T-helper 17 cell (primary cell): ENCODE measurements at regions not wholly inside any gene's neighbourhood (a gene's known extent, or its start where the extent isn't known, plus 50 kb on each side); places are given as distances from the start of the nearest gene placed in this dataset.
"Not testable (repeated sequence)": the region's sequence is repeated elsewhere in the genome, so short reads cannot be mapped to it uniquely, and the experiment has no call there.

Experiments used
- ATAC-seq: fragments of 150-1000 bp; cut with Tn5 transposase; 2 replicates; pipeline ENCODE4 v1.10.0; 2021; ENCODE audit warnings: mild to moderate bottlenecking, moderate library complexity
- DNase-seq, 3 donors: peaks; one replicate each; pipeline versions ENCODE4 v3.0.0 to v3.0.0-alpha.2; 2020 to 2021
- H3K9me3 ChIP-seq: one replicate; pipeline ENCODE4 v1.7.0; 2013; ENCODE audit warnings: low read length, mild to moderate bottlenecking; ENCODE audit not compliant: control insufficient read depth, poor library complexity, severe bottlenecking
- H3K27ac Mint-ChIP-seq: one replicate; pipeline ENCODE4 v1.8.0; 2022; ENCODE audit warnings: mild to moderate bottlenecking, moderate library complexity, mixed read lengths
- H3K27me3 Mint-ChIP-seq: one replicate; pipeline ENCODE4 v1.8.0; 2022; ENCODE audit warnings: mixed read lengths
- H3K36me3 Mint-ChIP-seq: one replicate; pipeline ENCODE4 v1.8.0; 2022; ENCODE audit warnings: low read depth, mixed read lengths
- H3K4me1 Mint-ChIP-seq: one replicate; pipeline ENCODE4 v1.8.0; 2022; ENCODE audit warnings: mild to moderate bottlenecking, mixed read lengths
- H3K4me3 Mint-ChIP-seq: one replicate; pipeline ENCODE4 v1.8.0; 2022; ENCODE audit warnings: mild to moderate bottlenecking, moderate library complexity, mixed read lengths

DNA sequence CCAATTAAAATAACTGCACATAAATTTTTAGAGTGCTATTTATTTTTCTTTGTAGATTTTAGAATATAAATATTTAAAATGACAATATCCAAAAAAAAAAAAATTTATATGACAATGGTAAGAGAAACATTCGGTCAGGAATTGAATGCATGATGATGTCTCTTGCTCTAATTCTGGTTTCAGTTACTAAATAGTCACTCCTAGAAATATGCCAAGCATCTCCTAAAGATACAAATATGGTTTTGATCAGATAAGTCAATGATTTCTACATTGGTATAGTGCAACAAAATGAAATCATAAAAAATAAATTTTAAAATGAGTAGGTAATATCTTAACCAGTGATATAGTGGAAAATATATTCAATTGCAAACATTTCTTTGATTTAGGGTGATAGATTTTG lies 95.9 kb upstream of the ACKR3 start:
- no peak for ATAC-seq
- Mint-ChIP-seq H3K36me3 (peaks cover 2% of the 10 kb centered on the region), H3K4me1 (no peaks in the 10 kb centered on the region), H3K27me3 (peaks cover 21% of the 10 kb centered on the region), H3K27ac (no peak overlapping the region), H3K4me3 (no peak overlapping the region)
- H3K9me3 ChIP-seq, result peaks cover 3% of the 10 kb centered on the region
- no peak for DNase-seq

DNA sequence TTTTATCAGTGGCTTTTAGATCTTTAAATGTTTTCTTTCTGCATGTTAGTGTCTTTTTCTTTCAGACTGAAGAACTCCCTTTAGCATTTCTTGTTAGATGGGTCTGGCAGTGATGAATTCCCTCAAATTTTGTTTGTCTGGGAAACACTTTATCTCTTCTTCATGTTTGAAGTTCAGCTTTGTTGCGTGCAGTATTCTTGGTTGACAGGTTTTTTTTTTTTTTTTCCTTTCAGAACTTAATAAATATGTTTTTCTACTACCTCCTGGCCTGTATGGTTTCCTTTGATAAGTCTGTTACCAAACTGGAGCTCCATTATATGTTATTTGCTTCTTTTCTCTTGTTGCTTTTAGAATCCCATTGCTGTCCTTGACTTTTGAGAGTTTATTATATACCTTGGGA lies 89.8 kb upstream of the ACKR3 start:
- peaks cover 11% of the 10 kb centered on the region for H3K27me3 Mint-ChIP-seq
- DNase-seq, result no peak
- peaks cover 4% of the 10 kb centered on the region for H3K36me3 Mint-ChIP-seq
- peaks cover 9% of the 10 kb centered on the region for H3K9me3 ChIP-seq
- H3K27ac Mint-ChIP-seq, result no peak overlapping the region
- H3K4me1 Mint-ChIP-seq, result no peaks in the 10 kb centered on the region
- ATAC-seq, result no peak
- no peak overlapping the region for H3K4me3 Mint-ChIP-seq

DNA sequence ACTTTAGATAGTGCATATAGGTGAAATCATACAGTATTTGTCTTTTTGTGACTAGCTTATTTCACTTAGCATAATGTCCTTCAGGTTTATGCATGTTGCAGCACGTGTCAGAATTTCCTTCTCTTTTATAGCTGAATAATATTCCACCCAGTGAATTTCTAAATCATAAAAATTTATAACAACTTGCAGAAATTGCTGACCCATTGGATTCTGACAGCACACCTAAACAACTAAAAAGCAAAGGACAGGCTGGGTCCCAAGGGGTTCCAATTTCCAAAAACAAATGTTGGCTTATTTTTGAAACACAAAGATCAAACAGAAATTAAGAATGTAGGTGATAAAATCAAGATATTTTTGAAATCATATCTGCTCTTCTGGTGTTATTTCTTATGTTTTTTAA lies 86.5 kb upstream of the ACKR3 start:
- Mint-ChIP-seq H3K4me3 (no peak overlapping the region), H3K4me1 (no peaks in the 10 kb centered on the region), H3K27me3 (peaks cover 29% of the 10 kb centered on the region), H3K27ac (no peak overlapping the region), H3K36me3 (peaks cover 7% of the 10 kb centered on the region)
- H3K9me3 ChIP-seq, result peaks cover 9% of the 10 kb centered on the region
- DNase-seq (no peak), ATAC-seq (no peak)

DNA sequence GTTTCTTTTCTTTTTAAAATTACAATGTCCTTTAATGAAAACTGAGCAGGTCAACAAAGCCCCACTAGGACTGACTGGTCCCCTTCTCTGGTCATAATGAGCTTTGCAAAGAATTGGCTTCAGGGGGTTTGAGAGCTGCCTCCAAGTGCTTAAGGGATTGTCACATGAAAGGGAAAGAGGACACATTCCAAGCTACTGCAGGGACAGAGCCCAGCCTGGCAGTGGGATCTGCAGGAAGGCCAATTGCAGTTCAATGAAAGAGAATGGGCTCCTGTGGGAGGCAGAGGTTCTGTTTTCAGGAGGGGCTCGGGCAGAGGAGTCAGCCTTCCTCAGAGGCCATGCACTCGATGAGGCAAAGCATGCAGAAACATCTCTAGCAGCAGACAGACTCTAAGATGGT lies 84.1 kb upstream of the ACKR3 start:
- ATAC-seq, result no peak
- no peaks in the 10 kb centered on the region for H3K9me3 ChIP-seq
- H3K36me3 Mint-ChIP-seq, result peaks cover 7% of the 10 kb centered on the region
- no peak overlapping the region for H3K27ac Mint-ChIP-seq
- peaks cover 29% of the 10 kb centered on the region for H3K27me3 Mint-ChIP-seq
- H3K4me3 Mint-ChIP-seq, result no peak overlapping the region
- no peaks in the 10 kb centered on the region for H3K4me1 Mint-ChIP-seq
- DNase-seq, result no peak

DNA sequence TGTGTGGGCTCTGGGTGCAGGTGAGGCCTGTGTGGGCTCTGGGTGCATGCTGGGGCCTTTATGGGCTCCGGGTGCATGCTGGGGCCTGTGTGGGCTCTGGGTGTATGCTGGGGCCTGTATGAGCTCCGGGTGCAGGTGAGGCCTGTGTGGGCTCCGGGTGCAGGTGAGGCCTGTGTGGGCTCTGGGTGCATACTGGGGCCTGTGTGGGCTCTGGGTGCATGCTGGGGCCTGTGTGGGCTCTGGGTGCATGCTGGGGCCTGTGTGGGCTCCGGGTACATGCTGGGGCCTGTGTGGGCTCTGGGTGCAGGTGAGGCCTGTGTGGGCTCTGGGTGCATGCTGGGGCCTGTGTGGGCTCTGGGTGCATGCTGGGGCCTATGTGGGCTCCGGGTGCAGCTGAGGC lies 80.5 kb upstream of the ACKR3 start:
- H3K27ac Mint-ChIP-seq, ATAC-seq, H3K9me3 ChIP-seq, H3K36me3 Mint-ChIP-seq, H3K4me3 Mint-ChIP-seq, DNase-seq, H3K4me1 Mint-ChIP-seq: not testable (repeated sequence)
- H3K27me3 Mint-ChIP-seq, result peaks cover 29% of the 10 kb centered on the region

DNA sequence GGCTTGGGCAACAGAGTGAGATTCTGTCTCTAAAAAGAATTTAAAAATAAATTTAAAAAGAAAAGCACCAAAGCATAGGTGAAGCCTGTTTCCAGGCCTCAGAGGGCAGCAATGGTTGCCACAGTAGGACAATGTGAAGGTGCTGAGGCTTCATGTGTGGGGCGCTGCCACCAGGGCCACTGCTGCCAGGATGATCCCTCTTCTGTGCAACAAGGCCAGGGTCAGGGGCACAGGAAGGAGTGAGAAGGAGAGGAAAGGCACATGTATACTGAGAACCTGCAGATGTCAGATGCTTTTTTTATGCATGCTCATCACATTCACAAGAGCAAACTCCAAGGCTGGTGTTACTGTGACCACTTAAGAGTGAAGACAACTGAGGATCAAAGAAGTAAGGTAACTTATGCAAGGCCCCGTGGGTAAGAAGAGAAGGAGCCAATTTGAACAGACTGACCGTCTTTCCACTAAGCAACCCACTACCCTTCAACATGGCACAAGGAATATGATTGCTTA lies 79.7 kb upstream of the ACKR3 start:
- Mint-ChIP-seq H3K27ac (no peak overlapping the region), H3K4me3 (no peak overlapping the region), H3K4me1 (no peaks in the 10 kb centered on the region), H3K27me3 (peaks cover 24% of the 10 kb centered on the region), H3K36me3 (peaks cover 3% of the 10 kb centered on the region)
- ATAC-seq (no peak), DNase-seq (no peak)
- no peaks in the 10 kb centered on the region for H3K9me3 ChIP-seq

DNA sequence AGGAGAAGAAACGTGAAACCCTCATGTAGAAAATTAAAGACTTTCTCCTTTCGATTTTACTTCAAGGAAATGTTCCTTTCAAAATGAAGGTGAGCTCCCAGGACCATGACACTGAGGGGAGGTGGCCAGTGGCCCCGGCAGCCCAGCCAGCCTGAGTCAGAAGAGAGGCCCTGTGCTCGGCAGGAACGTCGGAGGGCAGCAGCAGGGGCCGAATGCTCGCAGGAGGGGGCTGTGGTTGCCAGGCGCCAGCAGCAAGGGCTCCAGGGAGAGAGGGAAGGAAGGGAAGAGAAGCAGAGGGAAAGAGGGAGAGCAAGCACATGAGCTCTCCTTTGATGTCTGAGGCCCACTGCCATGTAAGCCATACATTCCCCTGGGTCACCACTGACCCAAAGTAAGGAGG lies 73.3 kb upstream of the ACKR3 start:
- no peaks in the 10 kb centered on the region for H3K9me3 ChIP-seq
- ATAC-seq (no peak), DNase-seq (no peak)
- H3K27ac Mint-ChIP-seq, result no peak overlapping the region
- H3K36me3 Mint-ChIP-seq, result no peaks in the 10 kb centered on the region
- peaks cover 31% of the 10 kb centered on the region for H3K27me3 Mint-ChIP-seq
- no peak overlapping the region for H3K4me3 Mint-ChIP-seq
- peaks cover 2% of the 10 kb centered on the region for H3K4me1 Mint-ChIP-seq

DNA sequence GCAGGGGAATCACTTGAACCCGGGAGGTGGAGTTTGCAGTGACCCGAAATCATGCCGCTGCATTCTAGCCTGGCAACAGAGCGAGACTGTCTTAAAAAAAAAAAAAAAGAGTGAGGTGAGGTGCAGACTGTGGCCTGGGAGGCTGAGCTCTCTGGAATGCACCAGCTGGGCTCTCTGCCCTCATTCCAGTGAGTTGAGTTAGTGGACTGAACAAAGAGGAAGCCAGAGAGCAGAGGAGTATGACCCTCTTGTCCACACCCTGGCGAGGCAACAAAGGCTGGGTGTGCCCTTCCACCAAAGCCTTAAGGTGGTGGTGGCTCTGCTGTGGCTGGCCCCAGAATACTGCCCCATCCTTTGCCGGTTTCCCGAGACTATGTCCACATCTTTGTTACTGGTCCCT lies 71.3 kb upstream of the ACKR3 start:
- Mint-ChIP-seq H3K27me3 (peaks cover 41% of the 10 kb centered on the region), H3K36me3 (no peaks in the 10 kb centered on the region)
- ATAC-seq, result no peak

DNA sequence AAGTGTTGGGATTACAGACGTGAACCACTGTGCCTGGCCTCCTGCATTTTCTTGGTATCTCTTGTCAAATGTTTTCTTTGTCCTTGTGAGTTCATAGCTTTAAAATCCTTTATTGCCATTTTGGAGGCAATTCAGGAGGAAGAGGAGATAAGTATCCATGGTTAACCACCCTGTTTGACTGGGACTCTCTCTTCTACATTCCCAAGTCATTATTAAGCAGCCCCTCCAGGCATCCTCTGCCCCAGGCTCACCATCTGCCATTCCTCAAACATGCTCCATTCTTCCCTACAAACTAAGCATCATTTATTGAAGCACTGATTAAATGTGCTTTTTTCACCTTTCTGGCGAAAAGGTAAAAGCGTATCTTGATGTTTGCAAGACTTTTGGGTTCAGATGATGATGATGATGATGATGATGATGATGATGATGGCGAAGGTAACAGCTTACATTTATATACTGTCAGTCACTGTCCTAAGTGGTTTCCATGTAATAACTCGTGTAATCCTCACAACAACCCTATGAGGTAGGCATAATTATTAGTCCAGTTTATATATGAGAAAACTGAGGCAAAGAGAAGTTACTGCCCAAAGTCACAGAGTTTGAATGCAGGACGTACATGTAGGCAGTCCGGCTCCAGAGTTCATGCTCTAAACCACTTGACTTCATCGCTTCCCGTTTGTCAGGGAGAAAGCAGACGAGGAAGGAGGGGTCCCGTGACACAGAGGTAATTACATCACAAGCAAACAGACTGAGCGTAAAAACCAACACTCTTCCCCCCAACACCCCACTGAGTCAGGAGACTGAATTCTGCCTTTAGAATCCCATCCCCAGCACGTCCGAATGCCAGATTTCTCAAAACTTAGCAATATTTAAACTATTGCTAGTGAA lies 69.7 kb upstream of the ACKR3 start:
- ATAC-seq (no peak), DNase-seq (no peak)
- no peak overlapping the region for H3K4me3 Mint-ChIP-seq
- H3K27ac Mint-ChIP-seq, result no peak overlapping the region
- H3K9me3 ChIP-seq, result no peaks in the 10 kb centered on the region
- H3K27me3 Mint-ChIP-seq, result peaks cover 56% of the 10 kb centered on the region
- peaks cover 3% of the 10 kb centered on the region for H3K4me1 Mint-ChIP-seq
- peaks cover 4% of the 10 kb centered on the region for H3K36me3 Mint-ChIP-seq

More for the DNA sequence above, 71.3 kb upstream of the ACKR3 start:
- peaks cover 3% of the 10 kb centered on the region for H3K4me1 Mint-ChIP-seq
- H3K27ac Mint-ChIP-seq, result no peak overlapping the region
- no peak for DNase-seq
- H3K9me3 ChIP-seq, result no peaks in the 10 kb centered on the region
- H3K4me3 Mint-ChIP-seq, result no peak overlapping the region

DNA sequence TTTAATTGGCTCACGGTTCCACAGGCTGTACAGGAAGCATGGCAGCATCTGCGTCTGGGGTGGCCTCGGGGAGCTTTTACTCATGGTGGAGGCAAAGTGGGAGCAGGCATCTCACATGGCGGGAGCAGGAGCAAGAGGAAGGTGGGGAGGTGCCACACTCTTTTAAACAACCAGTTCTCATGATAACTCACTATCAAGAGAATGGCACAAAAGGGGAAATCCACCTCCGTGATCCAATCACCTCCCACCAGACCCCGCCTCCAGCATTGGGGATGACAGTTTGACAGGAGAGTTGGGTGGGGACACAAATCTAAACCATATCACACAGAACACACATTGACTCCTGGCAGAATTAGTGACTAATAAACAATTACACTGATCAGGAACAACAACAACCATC lies 68.6 kb upstream of the ACKR3 start:
- no peaks in the 10 kb centered on the region for H3K9me3 ChIP-seq
- Mint-ChIP-seq H3K4me1 (peaks cover 9% of the 10 kb centered on the region), H3K27me3 (peaks cover 67% of the 10 kb centered on the region), H3K27ac (no peak overlapping the region), H3K4me3 (no peak overlapping the region), H3K36me3 (peaks cover 10% of the 10 kb centered on the region)
- ATAC-seq (no peak), DNase-seq (no peak)

DNA sequence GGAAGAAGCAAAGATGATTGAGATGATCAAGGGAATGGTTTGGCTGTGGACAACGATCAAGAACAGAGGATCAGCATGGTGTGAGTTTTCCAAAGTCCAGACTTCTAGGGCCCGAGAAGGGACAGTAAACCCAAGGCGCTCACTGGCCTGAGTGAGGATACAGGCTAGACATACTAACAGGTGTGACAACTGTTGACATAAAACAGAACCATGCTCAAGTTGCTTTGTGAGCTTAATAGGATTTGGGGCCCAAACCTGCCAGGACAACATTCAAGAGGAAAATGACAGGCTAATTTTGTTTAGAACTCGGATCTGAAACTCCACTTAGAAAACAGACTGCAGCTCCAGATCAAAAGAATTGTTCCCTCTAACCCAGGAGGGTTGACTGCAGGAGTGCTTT lies 68.1 kb upstream of the ACKR3 start:
- no peak for DNase-seq
- peaks cover 67% of the 10 kb centered on the region for H3K27me3 Mint-ChIP-seq
- H3K27ac Mint-ChIP-seq, result no peak overlapping the region
- peaks cover 10% of the 10 kb centered on the region for H3K36me3 Mint-ChIP-seq
- H3K4me1 Mint-ChIP-seq, result peaks cover 9% of the 10 kb centered on the region
- ATAC-seq, result no peak
- H3K9me3 ChIP-seq, result no peaks in the 10 kb centered on the region
- H3K4me3 Mint-ChIP-seq, result no peak overlapping the region

DNA sequence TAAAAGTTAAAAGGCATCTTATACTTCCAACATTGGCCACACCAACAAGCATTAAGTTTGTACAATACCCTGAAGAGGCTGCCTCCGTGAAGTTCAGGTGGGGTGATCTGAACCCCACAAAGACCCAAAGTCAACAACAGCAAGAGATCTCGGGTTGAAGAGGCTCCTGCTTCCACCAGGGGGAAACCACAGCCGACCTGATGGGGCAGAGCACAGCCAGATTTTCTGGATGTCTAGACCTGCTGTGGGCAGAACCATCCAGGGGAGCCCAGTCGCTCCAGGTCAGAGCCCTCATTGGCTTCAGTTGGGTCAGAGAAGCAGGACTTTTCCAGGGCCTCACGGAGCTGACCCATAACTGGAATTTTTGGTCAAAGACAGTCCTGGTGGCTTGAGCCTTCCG lies 66.5 kb upstream of the ACKR3 start:
- H3K9me3 ChIP-seq, result no peaks in the 10 kb centered on the region
- Mint-ChIP-seq H3K27me3 (peaks cover 74% of the 10 kb centered on the region), H3K27ac (no peak overlapping the region), H3K4me3 (no peak overlapping the region), H3K4me1 (peaks cover 11% of the 10 kb centered on the region), H3K36me3 (peaks cover 10% of the 10 kb centered on the region)
- no peak for DNase-seq
- ATAC-seq, result no peak

DNA sequence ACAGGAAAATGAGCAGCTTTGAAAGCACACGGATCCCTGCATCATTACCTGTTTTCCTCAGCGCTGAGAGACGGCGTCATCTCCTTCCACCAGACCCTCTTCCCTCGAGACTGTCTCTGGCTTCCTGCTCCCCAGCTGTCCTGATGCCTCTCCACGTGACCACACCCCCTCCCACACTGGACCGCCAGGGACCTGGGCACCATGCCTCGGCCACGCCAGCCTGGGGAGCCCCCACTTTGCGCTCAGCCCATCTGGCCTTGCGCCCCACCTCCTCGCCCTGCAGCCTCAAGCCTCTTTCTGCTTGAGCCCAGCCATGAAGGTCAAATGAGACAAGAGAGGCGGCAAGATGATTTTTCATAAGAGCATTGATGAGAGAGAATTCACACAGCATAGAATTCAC lies 66.0 kb upstream of the ACKR3 start:
- Mint-ChIP-seq H3K4me3 (no peak overlapping the region), H3K27ac (no peak overlapping the region), H3K36me3 (peaks cover 10% of the 10 kb centered on the region), H3K4me1 (peaks cover 11% of the 10 kb centered on the region), H3K27me3 (peaks cover 79% of the 10 kb centered on the region)
- DNase-seq (no peak), ATAC-seq (no peak)
- no peaks in the 10 kb centered on the region for H3K9me3 ChIP-seq

DNA sequence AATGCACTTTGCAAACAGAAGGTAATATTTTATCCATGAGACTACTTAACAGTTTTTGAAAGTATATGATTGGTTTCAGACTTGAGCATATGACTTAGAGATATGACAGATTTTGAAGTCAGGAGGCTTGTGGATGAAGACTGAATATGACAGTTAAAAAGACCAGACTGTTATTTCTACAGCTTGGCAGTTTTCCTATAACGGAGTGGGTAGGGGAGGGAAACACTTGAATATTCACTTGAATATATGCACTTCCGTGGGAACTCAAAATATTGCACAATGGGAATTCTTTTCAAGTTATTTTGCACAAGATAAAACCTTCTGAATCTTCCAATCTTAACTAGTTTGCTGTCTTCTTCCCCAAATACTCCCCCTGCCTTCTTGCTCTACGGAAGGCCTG lies 64.6 kb upstream of the ACKR3 start:
- DNase-seq, result no peak
- ATAC-seq, result no peak
- Mint-ChIP-seq H3K27ac (no peak overlapping the region), H3K4me3 (no peak overlapping the region), H3K27me3 (peaks cover 78% of the 10 kb centered on the region), H3K36me3 (peaks cover 10% of the 10 kb centered on the region), H3K4me1 (peaks cover 14% of the 10 kb centered on the region)
- H3K9me3 ChIP-seq, result no peaks in the 10 kb centered on the region
